IMR-90 (cell line): ENCODE measurements at regions not wholly inside any gene's neighbourhood (a gene's known extent, or its start where the extent isn't known, plus 50 kb on each side); places are given as distances from the start of the nearest gene placed in this dataset.

Experiments
- ATAC-seq: fragments of 200-7000 bp; cut with Tn5 transposase; 2 replicates; pipeline ENCODE4 v1.9.1; 2020; ENCODE audit warnings: low read depth, mild to moderate bottlenecking, moderate library complexity
- BruUV-seq: library from RNA; stranded (reverse); fragments of 400-500 nt; replicated peaks from 2 replicates; lab custom pipeline; 2021; lab: Mats Ljungman, UMichigan
- CTCF ChIA-PET: fragments of 300-600 bp; formaldehyde crosslinking; extraction: SDS; loops from one replicate; lab custom pipeline; 2021; ENCODE audit warnings: antibody characterized with exemption; lab: Yijun Ruan, JAX
- POLR2A ChIA-PET: fragments of 300-600 bp; sonication (Branson Sonifier 250); formaldehyde crosslinking; loops from one replicate; lab custom pipeline; 2022; ENCODE audit warnings: antibody characterized with exemption; ENCODE audit not compliant: unreplicated experiment; lab: Charles Lee
- DNase-seq: peaks from one replicate; pipeline ENCODE4 v3.0.0; 2013
- H2AFZ ChIP-seq: replicated peaks from 2 replicates; pipeline ENCODE3; 2013; ENCODE audit warnings: low read length, mild to moderate bottlenecking; ENCODE audit not compliant: poor library complexity
- H2AK5ac ChIP-seq: 2 replicates; pipeline ENCODE4 v1.6.1; 2013; ENCODE audit warnings: low read depth, low read length, inconsistent platforms
- H2AK9ac ChIP-seq: replicated peaks from 2 replicates; pipeline ENCODE3; 2013; ENCODE audit warnings: mild to moderate bottlenecking, low read depth, low read length, moderate library complexity; ENCODE audit not compliant: poor library complexity
- H2BK120ac ChIP-seq: 2 replicates; pipeline ENCODE4 v1.6.1; 2013; ENCODE audit warnings: low read depth, low read length, inconsistent platforms
- H2BK15ac ChIP-seq: 3 replicates; pipeline ENCODE4 v1.6.1; 2013; ENCODE audit warnings: low read depth, low read length, inconsistent platforms
- H2BK20ac ChIP-seq: 2 replicates; pipeline ENCODE4 v1.6.1; 2013; ENCODE audit warnings: low read depth, mild to moderate bottlenecking, inconsistent platforms, low read length, moderate library complexity
- H2BK5ac ChIP-seq: 2 replicates; pipeline ENCODE4 v1.6.1; 2013; ENCODE audit warnings: mild to moderate bottlenecking, low read depth, low read length, inconsistent platforms; ENCODE audit not compliant: poor library complexity, severe bottlenecking
- H3K14ac ChIP-seq: replicated peaks from 2 replicates; pipeline ENCODE4 v1.6.1; 2013; ENCODE audit warnings: low read depth, low read length, inconsistent platforms
- H3K18ac ChIP-seq: 2 replicates; pipeline ENCODE4 v1.6.1; 2013; ENCODE audit warnings: low read depth, low read length, control low read depth
- H3K23ac ChIP-seq: 2 replicates; pipeline ENCODE4 v1.6.1; 2013; ENCODE audit warnings: low read depth, low read length, inconsistent platforms
- H3K27ac ChIP-seq: 2 replicates; pipeline ENCODE4 v1.5.1; 2013; ENCODE audit warnings: mild to moderate bottlenecking, control low read depth, low read length; ENCODE audit not compliant: insufficient read depth
- H3K27me3 ChIP-seq: 2 replicates; pipeline ENCODE4 v1.6.1; 2013; ENCODE audit warnings: low read length; ENCODE audit not compliant: control insufficient read depth, insufficient read depth
- H3K36me3 ChIP-seq: 2 replicates; pipeline ENCODE4 v1.6.1; 2013; ENCODE audit warnings: low read length, mixed read lengths; ENCODE audit not compliant: control insufficient read depth, insufficient read depth
- H3K4ac ChIP-seq: 2 replicates; pipeline ENCODE4 v1.6.1; 2013; ENCODE audit warnings: low read depth, low read length, inconsistent platforms
- H3K4me1 ChIP-seq: 2 replicates; pipeline ENCODE4 v1.6.1; 2013; ENCODE audit warnings: low read length, mixed read lengths; ENCODE audit not compliant: control insufficient read depth, insufficient read depth
- H3K4me2 ChIP-seq: 2 replicates; pipeline ENCODE4 v1.6.1; 2013; ENCODE audit warnings: low read depth, mild to moderate bottlenecking, control low read depth, low read length, moderate library complexity
- H3K4me3 ChIP-seq: 2 replicates; pipeline ENCODE4 v1.5.1; 2013; ENCODE audit warnings: low read depth, mild to moderate bottlenecking, control low read depth, low read length, moderate library complexity; ENCODE audit not compliant: insufficient read depth
- H3K56ac ChIP-seq: 2 replicates; pipeline ENCODE4 v1.6.1; 2013; ENCODE audit warnings: low read length, inconsistent platforms; ENCODE audit not compliant: insufficient read depth; ENCODE audit errors: extremely low read depth
- H3K79me1 ChIP-seq, 2 experiments: 2 replicates each; pipeline ENCODE4 v1.6.1; 2013; ENCODE audit warnings: low read length in 2 of 2, inconsistent platforms in 1 of 2, low read depth in 1 of 2
- H3K9ac ChIP-seq: 2 replicates; pipeline ENCODE4 v1.6.1; 2013; ENCODE audit warnings: low read depth, low read length, control low read depth
- H3K9me1 ChIP-seq: 2 replicates; pipeline ENCODE4 v1.6.1; 2013; ENCODE audit warnings: low read length, inconsistent platforms; ENCODE audit not compliant: insufficient read depth
- H3K9me3 ChIP-seq: 2 replicates; pipeline ENCODE4 v1.6.1; 2013; ENCODE audit warnings: low read length; ENCODE audit not compliant: control insufficient read depth, insufficient read depth
- H4K20me1 ChIP-seq: 2 replicates; pipeline ENCODE4 v1.6.1; 2013; ENCODE audit warnings: low read length, inconsistent platforms; ENCODE audit not compliant: insufficient read depth
- H4K5ac ChIP-seq: 2 replicates; pipeline ENCODE4 v1.6.1; 2013; ENCODE audit warnings: mild to moderate bottlenecking, low read depth, low read length, control low read depth
- H4K8ac ChIP-seq, 2 experiments: 2 replicates each; pipeline ENCODE4 v1.6.1; 2013; ENCODE audit warnings: low read depth in 2 of 2, low read length in 2 of 2, control low read depth in 1 of 2, inconsistent platforms in 1 of 2
- H4K91ac ChIP-seq: 2 replicates; pipeline ENCODE4 v1.6.1; 2013; ENCODE audit warnings: low read depth, low read length, inconsistent platforms; ENCODE audit not compliant: insufficient read depth
- BHLHE40 ChIP-seq: fragments of 150-350 bp; IDR thresholded peaks from 2 replicates; pipeline ENCODE4 v1.6.1; 2016; ENCODE audit warnings: mild to moderate bottlenecking, low read depth, low read length
- CEBPB ChIP-seq: IDR thresholded peaks from 2 replicates; pipeline ENCODE4 v1.6.1; 2012; ENCODE audit warnings: low read depth, low read length, improper control_type of control experiment
- CHD1 ChIP-seq: IDR thresholded peaks from 2 replicates; pipeline ENCODE4 v1.6.1; 2012; ENCODE audit warnings: low read depth, low read length, improper control_type of control experiment
- ELK1 ChIP-seq: fragments of 150-350 bp; IDR thresholded peaks from 2 replicates; pipeline ENCODE4 v1.6.1; 2016; ENCODE audit warnings: low read depth, mild to moderate bottlenecking, low read length, moderate library complexity, borderline replicate concordance
- FOS ChIP-seq: fragments of 150-350 bp; IDR thresholded peaks from 2 replicates; pipeline ENCODE4 v1.6.1; 2016; ENCODE audit warnings: low read depth, low read length
- MAZ ChIP-seq: IDR thresholded peaks from 2 replicates; pipeline ENCODE4 v1.6.1; 2012; ENCODE audit warnings: low read depth, mild to moderate bottlenecking, low read length, improper control_type of control experiment, moderate library complexity, borderline replicate concordance
- NFE2L2 ChIP-seq: fragments of 150-350 bp; IDR thresholded peaks from 2 replicates; pipeline ENCODE4 v1.6.1; 2016; ENCODE audit warnings: low read depth, mild to moderate bottlenecking, low read length
- POLR2A ChIP-seq: IDR thresholded peaks from 2 replicates; pipeline ENCODE4 v1.6.1; 2012; ENCODE audit warnings: mild to moderate bottlenecking, low read depth, low read length
- RCOR1 ChIP-seq: IDR thresholded peaks from 2 replicates; pipeline ENCODE4 v1.6.1; 2012; ENCODE audit warnings: mild to moderate bottlenecking, low read length, improper control_type of control experiment; ENCODE audit not compliant: insufficient replicate concordance
- SMC3 ChIP-seq: fragments of 150-350 bp; IDR thresholded peaks from 2 replicates; pipeline ENCODE4 v1.6.1; 2016; ENCODE audit warnings: low read depth, mild to moderate bottlenecking, antibody characterized with exemption, low read length, moderate library complexity
- USF2 ChIP-seq: fragments of 150-350 bp; IDR thresholded peaks from 2 replicates; pipeline ENCODE4 v1.6.1; 2017; ENCODE audit warnings: mild to moderate bottlenecking, antibody characterized with exemption, low read length, low read depth
- WGBS, 2 experiments: methylation state at CpG; one replicate each; pipeline versions ENCODE4 v1.1.5 to v1.1.7; 2013; ENCODE audit warnings: missing lambda C conversion rate in 2 of 2; ENCODE audit not compliant: insufficient read length in 1 of 2; ENCODE audit errors: extremely low coverage in 2 of 2; 5-methylcytosine and 5-hydroxymethylcytosine counted together
- dilution Hi-C: fragments of 300-500 bp; cut with HindIII; formaldehyde crosslinking; loops from one replicate; pipeline ENCODE4 v1.14.3; 2018; ENCODE audit warnings: low sequenced_read_pairs; ENCODE audit not compliant: unreplicated experiment
- in situ Hi-C: fragments of 300-500 bp; cut with MboI; formaldehyde crosslinking; loops from 3 replicates; pipeline ENCODE4 v1.14.3; 2019; ENCODE audit warnings: low sequenced_read_pairs, inconsistent platforms, mixed read lengths
- intact Hi-C: fragments of 100-400 bp; cut with micrococcal nuclease; formaldehyde crosslinking; loops from 2 replicates; pipeline ENCODE4 v1.10.0; 2022

GRCh38 chr5:167263185-167263584 is 1028.3 kb upstream of the WWC1 start:
- H2BK120ac ChIP-seq = no peak overlapping the region
- in situ Hi-C loops = no loop called here
- no peak overlapping the region for H3K27ac ChIP-seq
- H4K91ac ChIP-seq = no peak overlapping the region
- H3K9me3 ChIP-seq = no peaks in the 10 kb centered on the region
- BruUV-seq = no TSS peak
- H3K27me3 ChIP-seq = no peaks in the 10 kb centered on the region
- H3K4me1 ChIP-seq = no peaks in the 10 kb centered on the region
- H3K18ac ChIP-seq = no peak overlapping the region
- ATAC-seq (peak; percentile 54), DNase-seq (no peak)
- no peaks in the 10 kb centered on the region for H3K79me1 ChIP-seq
- no peak overlapping the region for H2BK15ac ChIP-seq
- H3K4ac ChIP-seq = no peak overlapping the region
- TF ChIP-seq MAZ (no peak), NFE2L2 (no peak), USF2 (no peak), CHD1 (no peak), ELK1 (no peak), SMC3 (no peak), FOS (no peak), BHLHE40 (no peak), RCOR1 (no peak), POLR2A (no peak), CEBPB (no peak)
- no peak overlapping the region for H4K5ac ChIP-seq
- no peak overlapping the region for H2BK5ac ChIP-seq
- H2AFZ ChIP-seq = no peak overlapping the region
- POLR2A ChIA-PET = no interaction called here
- peak overlapping the region; percentile 50; the same call in 1 of the 2 replicates for H3K4me2 ChIP-seq
- H3K36me3 ChIP-seq = no peaks in the 10 kb centered on the region
- H4K20me1 ChIP-seq = no peaks in the 10 kb centered on the region
- H3K9me1 ChIP-seq = no peaks in the 10 kb centered on the region
- dilution Hi-C loops = no loop called here
- intact Hi-C loops = loop anchor here (5.0 kb wide), 1 partner anchor 304 kb away; no protein-coding TSS in a partner anchor
- H3K9ac ChIP-seq = no peak overlapping the region
- H3K14ac ChIP-seq = no peak overlapping the region
- H2AK9ac ChIP-seq = no peak overlapping the region
- H3K23ac ChIP-seq = no peak overlapping the region
- WGBS, 2 experiments = no CpG with 5 or more reads among the region's 4 CpGs
- H2AK5ac ChIP-seq = no peak overlapping the region
- CTCF ChIA-PET = interaction anchor here (1.0 kb wide), 1 partner anchor 20 kb away, joined by 3 read pairs; no protein-coding TSS in a partner anchor
- no peak overlapping the region for H4K8ac ChIP-seq
- H3K4me3 ChIP-seq = no peak overlapping the region
- H3K56ac ChIP-seq = no peak overlapping the region
- H2BK20ac ChIP-seq = no peak overlapping the region
